ENCODE measurements at regions not wholly inside any gene's neighbourhood (a gene's known extent, or its start where the extent isn't known, plus 50 kb on each side); places are given as distances from the start of the nearest gene placed in this dataset.

DNA sequence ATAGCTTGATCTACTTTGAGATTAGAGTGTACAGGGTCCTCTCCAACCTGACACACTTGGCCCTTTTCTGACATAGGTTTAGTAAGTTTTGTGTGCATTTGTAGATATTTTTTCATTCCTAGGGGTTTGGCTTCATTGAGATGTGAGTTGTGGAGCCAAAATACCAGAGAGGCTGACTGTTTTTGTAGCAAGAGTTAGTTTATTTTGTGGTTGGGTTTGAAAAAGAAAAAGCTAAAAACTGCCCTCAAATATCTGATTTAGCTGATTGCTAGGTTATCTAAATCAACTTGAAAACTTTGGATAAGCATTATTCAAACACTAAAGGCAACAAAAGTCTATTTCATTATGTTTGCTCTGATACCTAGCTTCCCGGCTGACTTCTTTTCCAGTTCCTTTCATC, 164.7 kb upstream of the CENPW start:
- TF ChIP-seq EP300 (IDR thresholded peaks at IDR 0.05): no peak
- TF ChIP-seq, protein P1, sequence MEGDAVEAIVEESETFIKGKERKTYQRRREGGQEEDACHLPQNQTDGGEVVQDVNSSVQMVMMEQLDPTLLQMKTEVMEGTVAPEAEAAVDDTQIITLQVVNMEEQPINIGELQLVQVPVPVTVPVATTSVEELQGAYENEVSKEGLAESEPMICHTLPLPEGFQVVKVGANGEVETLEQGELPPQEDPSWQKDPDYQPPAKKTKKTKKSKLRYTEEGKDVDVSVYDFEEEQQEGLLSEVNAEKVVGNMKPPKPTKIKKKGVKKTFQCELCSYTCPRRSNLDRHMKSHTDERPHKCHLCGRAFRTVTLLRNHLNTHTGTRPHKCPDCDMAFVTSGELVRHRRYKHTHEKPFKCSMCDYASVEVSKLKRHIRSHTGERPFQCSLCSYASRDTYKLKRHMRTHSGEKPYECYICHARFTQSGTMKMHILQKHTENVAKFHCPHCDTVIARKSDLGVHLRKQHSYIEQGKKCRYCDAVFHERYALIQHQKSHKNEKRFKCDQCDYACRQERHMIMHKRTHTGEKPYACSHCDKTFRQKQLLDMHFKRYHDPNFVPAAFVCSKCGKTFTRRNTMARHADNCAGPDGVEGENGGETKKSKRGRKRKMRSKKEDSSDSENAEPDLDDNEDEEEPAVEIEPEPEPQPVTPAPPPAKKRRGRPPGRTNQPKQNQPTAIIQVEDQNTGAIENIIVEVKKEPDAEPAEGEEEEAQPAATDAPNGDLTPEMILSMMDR (IDR thresholded peaks at IDR 0.05): no peak

Data from esophagus muscularis mucosa (tissue), 3 donors.